Prostate gland (tissue), 2 donors: ENCODE measurements at regions not wholly inside any gene's neighbourhood (a gene's known extent, or its start where the extent isn't known, plus 50 kb on each side); places are given as distances from the start of the nearest gene placed in this dataset.

ENCODE experiments used
- DNase-seq: peaks from one replicate; pipeline ENCODE4 v3.0.0-alpha.2; 2019; ENCODE audit warnings: low spot score
- H3K27ac ChIP-seq, 2 donors: fragments of 200-600 bp; sonication (generic); 2 replicates each; pipeline ENCODE4 v1.5.1; 2017 to 2019
- H3K27me3 ChIP-seq: fragments of 200-600 bp; sonication (generic); replicated peaks from 2 replicates; pipeline ENCODE4 v1.5.1; 2019; ENCODE audit not compliant: insufficient read depth
- H3K36me3 ChIP-seq, 2 donors: fragments of 200-600 bp; sonication (generic); 1 replicate in 1 of 2; 2 replicates in 1 of 2; pipeline versions ENCODE4 v1.5.1 to v1.8.1; 2017 to 2019
- H3K4me1 ChIP-seq: fragments of 200-600 bp; sonication (generic); replicated peaks from 2 replicates; pipeline ENCODE4 v1.5.1; 2019
- H3K4me3 ChIP-seq, 2 donors: fragments of 200-600 bp; sonication (generic); 2 replicates each; pipeline ENCODE4 v1.5.1; 2017 to 2019
- H3K9me3 ChIP-seq: fragments of 200-600 bp; sonication (generic); 2 replicates; pipeline ENCODE4 v1.5.1; 2017
- POLR2A ChIP-seq: fragments of 450-650 bp; IDR thresholded peaks from one replicate; pipeline ENCODE4 v1.6.1; 2016; ENCODE audit warnings: antibody characterized with exemption, mild to moderate bottlenecking
- POLR2AphosphoS5 ChIP-seq: sonication (generic); formaldehyde crosslinking; IDR thresholded peaks from one replicate; pipeline ENCODE4 v1.6.1; 2017; ENCODE audit warnings: antibody characterized with exemption
- WGBS: methylation state at CpG from one replicate; pipeline ENCODE4 v1.1.5; 2018; 5-methylcytosine and 5-hydroxymethylcytosine counted together
- intact Hi-C: fragments of 100-400 bp; cut with DNase I; formaldehyde crosslinking; loops from one replicate; pipeline ENCODE4 v1.14.2; 2022
- TF ChIP-seq, protein P1 (sequence below), 4 experiments: fragments of 200-600 bp in 2 of 4; fragments of 450-650 bp in 2 of 4; sonication (generic) in 2 of 4; IDR thresholded peaks; 1 replicate in 3 of 4; 2 replicates in 1 of 4; pipeline ENCODE4 v1.5.1; 2016 to 2019; ENCODE audit warnings: antibody characterized with exemption in 4 of 4, mild to moderate bottlenecking in 2 of 4, moderate library complexity in 2 of 4

DNA sequence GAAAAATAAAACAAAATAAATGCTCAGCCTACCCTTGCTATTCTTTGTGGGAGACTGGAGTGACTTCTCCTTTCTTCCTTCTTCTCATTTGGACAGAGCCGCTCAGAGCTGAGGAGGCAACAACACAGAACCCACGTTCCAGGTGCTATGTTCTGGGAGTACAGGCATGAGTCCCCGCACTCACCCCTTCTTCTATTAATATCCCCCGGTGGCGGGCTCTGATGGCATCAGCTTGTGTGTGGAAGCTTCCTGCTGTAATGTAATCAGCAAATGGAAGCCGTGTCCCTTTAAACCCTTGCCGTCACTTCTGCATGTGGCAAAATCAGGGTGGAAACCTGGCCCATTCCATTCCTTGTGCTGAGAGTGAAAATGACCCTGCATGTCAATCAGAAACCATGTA is 116.9 kb upstream of the ADARB2 start:
- DNase-seq = no peak
- no peaks in the 10 kb centered on the region for H3K9me3 ChIP-seq
- TF ChIP-seq POLR2AphosphoS5 (no peak), POLR2A (no peak)
- TF ChIP-seq, protein P1, sequence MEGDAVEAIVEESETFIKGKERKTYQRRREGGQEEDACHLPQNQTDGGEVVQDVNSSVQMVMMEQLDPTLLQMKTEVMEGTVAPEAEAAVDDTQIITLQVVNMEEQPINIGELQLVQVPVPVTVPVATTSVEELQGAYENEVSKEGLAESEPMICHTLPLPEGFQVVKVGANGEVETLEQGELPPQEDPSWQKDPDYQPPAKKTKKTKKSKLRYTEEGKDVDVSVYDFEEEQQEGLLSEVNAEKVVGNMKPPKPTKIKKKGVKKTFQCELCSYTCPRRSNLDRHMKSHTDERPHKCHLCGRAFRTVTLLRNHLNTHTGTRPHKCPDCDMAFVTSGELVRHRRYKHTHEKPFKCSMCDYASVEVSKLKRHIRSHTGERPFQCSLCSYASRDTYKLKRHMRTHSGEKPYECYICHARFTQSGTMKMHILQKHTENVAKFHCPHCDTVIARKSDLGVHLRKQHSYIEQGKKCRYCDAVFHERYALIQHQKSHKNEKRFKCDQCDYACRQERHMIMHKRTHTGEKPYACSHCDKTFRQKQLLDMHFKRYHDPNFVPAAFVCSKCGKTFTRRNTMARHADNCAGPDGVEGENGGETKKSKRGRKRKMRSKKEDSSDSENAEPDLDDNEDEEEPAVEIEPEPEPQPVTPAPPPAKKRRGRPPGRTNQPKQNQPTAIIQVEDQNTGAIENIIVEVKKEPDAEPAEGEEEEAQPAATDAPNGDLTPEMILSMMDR (IDR thresholded peaks at IDR 0.05) = no peak
- H3K4me1 ChIP-seq = no peaks in the 10 kb centered on the region
- 82% methylated on average over 7 of the region's 7 CpGs for WGBS
- no peak overlapping the region for H3K4me3 ChIP-seq
- H3K36me3 ChIP-seq = no peaks in the 10 kb centered on the region
- H3K27me3 ChIP-seq = peaks cover 4% of the 10 kb centered on the region
- intact Hi-C loops = no loop called here
- H3K27ac ChIP-seq = no peak overlapping the region

DNA sequence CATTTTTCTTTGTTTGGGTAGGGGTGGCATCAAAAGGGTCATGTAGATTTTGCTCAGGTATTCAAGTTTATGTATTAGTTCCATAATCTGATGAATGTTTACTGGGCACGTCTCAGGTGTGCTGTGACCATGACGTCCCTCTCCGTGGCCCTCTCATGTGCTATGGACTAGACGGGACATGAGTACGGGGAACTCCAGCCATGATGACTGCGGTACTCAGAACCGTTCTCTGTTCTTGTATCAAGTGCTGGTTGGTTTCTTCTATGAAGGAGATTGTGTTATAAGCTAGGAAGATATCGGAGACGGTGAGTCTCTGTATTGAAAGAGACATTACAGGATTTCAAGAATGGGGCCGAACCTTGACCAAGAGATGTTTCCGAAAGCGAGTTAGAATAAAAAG is 116.5 kb upstream of the ADARB2 start:
- no peaks in the 10 kb centered on the region for H3K27me3 ChIP-seq
- TF ChIP-seq POLR2A = no peak
- TF ChIP-seq, protein P1 (IDR thresholded peaks at IDR 0.05) = no peak
- TF ChIP-seq POLR2AphosphoS5 = no peak
- H3K4me1 ChIP-seq = no peaks in the 10 kb centered on the region
- intact Hi-C loops = no loop called here
- H3K9me3 ChIP-seq = no peaks in the 10 kb centered on the region
- whole genome bisulfite sequencing = 97% methylated on average over 12 of the region's 12 CpGs
- DNase-seq = no peak
- no peak overlapping the region for H3K27ac ChIP-seq
- no peak overlapping the region for H3K4me3 ChIP-seq
- no peaks in the 10 kb centered on the region for H3K36me3 ChIP-seq

DNA sequence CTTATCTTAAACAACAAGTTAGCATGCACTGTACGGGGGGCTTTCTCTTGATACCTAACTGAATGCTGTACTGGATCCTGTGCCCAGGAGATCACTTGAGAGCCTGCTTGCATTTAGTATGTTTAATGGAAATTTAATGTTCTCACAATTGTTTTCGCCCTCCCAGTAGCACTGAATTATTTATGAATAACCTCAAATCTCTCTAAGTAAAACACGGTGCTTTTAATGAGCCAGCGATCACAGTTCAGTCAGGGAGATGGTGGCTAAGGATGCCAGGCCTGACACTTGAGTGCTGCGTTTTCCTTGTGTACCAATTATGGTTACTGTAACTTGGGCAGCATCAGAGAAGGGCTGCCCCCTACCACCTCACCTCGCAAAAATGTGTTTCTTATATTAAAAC is 115.5 kb upstream of the ADARB2 start:
- intact Hi-C loops = no loop called here
- Histone ChIP-seq H3K27me3 (no peaks in the 10 kb centered on the region), H3K4me1 (no peaks in the 10 kb centered on the region), H3K4me3 (no peak overlapping the region), H3K27ac (no peak overlapping the region), H3K9me3 (no peaks in the 10 kb centered on the region), H3K36me3 (no peaks in the 10 kb centered on the region)
- WGBS = 88% methylated on average over 6 of the region's 6 CpGs
- no peak for DNase-seq
- no peak for TF ChIP-seq POLR2A
- TF ChIP-seq, protein P1 (IDR thresholded peaks at IDR 0.05) = no peak
- no peak for TF ChIP-seq POLR2AphosphoS5

DNA sequence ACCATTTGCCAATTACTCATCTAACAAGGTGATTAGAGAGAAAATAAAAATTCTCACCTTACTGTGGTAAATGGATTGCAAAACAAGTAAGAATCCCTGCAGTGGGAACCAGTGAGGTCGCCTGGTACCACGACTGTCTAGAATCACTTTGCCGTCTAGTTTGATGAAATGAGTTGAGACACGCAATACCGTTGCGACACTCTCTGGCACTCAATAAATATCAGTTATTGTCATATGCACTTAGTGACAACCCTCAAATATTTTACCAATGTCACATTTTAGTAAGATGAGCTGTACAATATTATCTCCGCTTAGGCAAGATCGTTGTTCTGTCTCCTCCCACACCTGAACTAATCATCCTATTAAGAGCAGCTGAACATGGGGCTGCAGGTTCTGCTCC is 114.4 kb upstream of the ADARB2 start:
- DNase-seq = no peak
- TF ChIP-seq, protein P1 (IDR thresholded peaks at IDR 0.05) = no peak
- TF ChIP-seq POLR2A (no peak), POLR2AphosphoS5 (no peak)
- intact Hi-C loops = no loop called here
- Histone ChIP-seq H3K4me3 (no peak overlapping the region), H3K9me3 (no peaks in the 10 kb centered on the region), H3K36me3 (no peaks in the 10 kb centered on the region), H3K27me3 (no peaks in the 10 kb centered on the region), H3K4me1 (no peaks in the 10 kb centered on the region), H3K27ac (no peak overlapping the region)
- 88% methylated on average over 8 of the region's 8 CpGs for WGBS

DNA sequence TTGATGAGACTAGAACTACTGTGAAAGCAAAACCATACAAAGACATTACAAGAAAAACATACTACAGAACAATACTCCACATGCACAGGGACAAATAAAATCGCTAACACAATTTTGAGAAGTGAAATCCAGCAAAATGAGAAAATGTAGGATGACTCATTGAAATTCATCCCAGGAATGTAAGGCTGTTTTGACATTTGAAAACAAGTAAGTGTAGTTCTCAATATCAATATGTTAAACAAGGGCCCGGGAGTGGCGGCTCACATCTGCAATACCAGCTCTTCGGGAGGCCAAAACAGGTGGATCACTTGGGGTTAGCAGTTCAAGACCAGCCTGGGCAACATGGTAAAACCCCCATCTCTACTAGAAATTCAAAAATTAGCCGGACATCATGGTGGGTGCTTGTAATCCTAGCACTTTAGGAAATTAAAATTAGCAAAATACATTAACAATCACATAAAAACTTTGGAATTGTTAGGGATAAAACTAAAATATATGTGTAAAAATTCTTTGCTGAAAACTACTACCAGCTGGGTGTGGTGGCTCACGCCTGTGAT is 113.7 kb upstream of the ADARB2 start:
- Histone ChIP-seq H3K9me3 (no peaks in the 10 kb centered on the region), H3K4me3 (no peak overlapping the region), H3K4me1 (no peaks in the 10 kb centered on the region), H3K27ac (no peak overlapping the region), H3K36me3 (no peaks in the 10 kb centered on the region), H3K27me3 (no peaks in the 10 kb centered on the region)
- DNase-seq = no peak
- TF ChIP-seq POLR2A (no peak), POLR2AphosphoS5 (no peak)
- TF ChIP-seq, protein P1 (IDR thresholded peaks at IDR 0.05) = no peak
- WGBS = 85% methylated on average over 6 of the region's 6 CpGs
- intact Hi-C loops = no loop called here
